GM12865 (cell line): ENCODE measurements at regions not wholly inside any gene's neighbourhood (a gene's known extent, or its start where the extent isn't known, plus 50 kb on each side); places are given as distances from the start of the nearest gene placed in this dataset.
A peak's percentile ranks its signal among the peaks of the same experiment; 100 is the strongest.
"Not testable (repeated sequence)": the region's sequence is repeated elsewhere in the genome, so short reads cannot be mapped to it uniquely, and the experiment has no call there.

Source experiments
- DNase-seq: peaks from one replicate; pipeline ENCODE4 v3.0.0; 2010; ENCODE audit warnings: low read depth
- H3K4me3 ChIP-seq: 2 replicates; pipeline ENCODE4 v1.5.1; 2011; ENCODE audit warnings: mild to moderate bottlenecking, low read depth, low read length, control low read depth
- TF ChIP-seq, protein P1 (sequence below): IDR thresholded peaks from 2 replicates; pipeline ENCODE4 v1.5.1; 2011; ENCODE audit warnings: low read length, control low read depth, low read depth, inconsistent platforms; ENCODE audit not compliant: insufficient read depth; ENCODE audit errors: missing control alignments

DNA sequence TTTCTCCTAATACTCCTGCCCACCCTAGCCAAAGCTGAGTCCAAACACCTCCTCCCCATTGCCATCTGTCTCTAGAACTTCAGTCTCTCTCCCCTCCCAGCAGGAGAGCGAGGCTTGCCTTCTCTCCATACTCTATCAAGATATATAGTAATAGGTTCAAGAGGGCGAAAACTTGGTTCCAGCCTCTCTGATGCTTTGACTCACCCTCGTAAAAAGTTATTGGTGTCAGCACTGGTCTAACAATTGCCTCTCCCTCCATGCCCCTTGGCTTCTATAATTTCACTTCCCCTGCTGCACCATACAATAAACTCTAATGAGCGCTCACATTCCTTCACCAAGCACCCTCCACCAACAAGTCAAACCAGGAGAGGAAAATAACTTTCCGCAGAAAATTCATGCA, 797.3 kb downstream of the BCL11A start:
- TF ChIP-seq, protein P1, sequence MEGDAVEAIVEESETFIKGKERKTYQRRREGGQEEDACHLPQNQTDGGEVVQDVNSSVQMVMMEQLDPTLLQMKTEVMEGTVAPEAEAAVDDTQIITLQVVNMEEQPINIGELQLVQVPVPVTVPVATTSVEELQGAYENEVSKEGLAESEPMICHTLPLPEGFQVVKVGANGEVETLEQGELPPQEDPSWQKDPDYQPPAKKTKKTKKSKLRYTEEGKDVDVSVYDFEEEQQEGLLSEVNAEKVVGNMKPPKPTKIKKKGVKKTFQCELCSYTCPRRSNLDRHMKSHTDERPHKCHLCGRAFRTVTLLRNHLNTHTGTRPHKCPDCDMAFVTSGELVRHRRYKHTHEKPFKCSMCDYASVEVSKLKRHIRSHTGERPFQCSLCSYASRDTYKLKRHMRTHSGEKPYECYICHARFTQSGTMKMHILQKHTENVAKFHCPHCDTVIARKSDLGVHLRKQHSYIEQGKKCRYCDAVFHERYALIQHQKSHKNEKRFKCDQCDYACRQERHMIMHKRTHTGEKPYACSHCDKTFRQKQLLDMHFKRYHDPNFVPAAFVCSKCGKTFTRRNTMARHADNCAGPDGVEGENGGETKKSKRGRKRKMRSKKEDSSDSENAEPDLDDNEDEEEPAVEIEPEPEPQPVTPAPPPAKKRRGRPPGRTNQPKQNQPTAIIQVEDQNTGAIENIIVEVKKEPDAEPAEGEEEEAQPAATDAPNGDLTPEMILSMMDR: no peak
- DNase-seq: no peak
- no peak overlapping the region for H3K4me3 ChIP-seq

DNA sequence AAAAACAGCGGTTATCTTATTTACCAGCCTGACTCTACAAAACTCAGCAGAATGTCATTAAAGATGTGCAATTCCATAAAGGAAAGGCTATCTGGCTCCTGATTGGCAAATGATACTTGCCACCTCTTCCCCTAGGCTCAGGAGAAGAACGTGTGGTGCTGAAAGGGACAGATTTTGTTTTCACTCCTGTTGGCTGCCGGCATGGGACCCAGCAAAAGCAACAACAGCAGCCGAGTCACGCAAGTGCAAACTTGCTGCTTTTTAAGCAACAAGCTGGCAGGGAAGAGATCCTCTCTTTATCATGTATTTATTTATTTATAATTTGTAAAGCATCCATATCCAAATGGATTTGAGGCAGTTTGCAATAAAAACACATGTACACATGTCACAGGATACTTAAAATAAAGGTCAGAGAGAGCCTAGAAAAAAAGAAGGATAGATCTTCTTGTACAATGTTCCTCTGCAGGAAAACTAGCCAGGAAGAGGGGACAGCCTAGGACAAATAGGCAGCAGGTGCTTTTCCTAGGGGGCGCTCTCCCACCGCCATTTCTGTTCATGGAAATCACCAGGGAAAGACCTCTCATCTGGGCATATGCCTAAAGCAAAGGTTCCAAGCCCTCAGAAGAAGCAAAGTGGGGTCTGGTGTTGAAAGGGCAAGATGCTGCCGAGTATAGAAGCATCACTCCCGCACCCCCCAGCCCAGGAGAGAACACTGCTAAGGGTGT, 799.3 kb downstream of the BCL11A start:
- no peak overlapping the region for H3K4me3 ChIP-seq
- TF ChIP-seq, protein P1: peak; percentile 9
- DNase-seq: peak; percentile 5

GRCh38 chr2:59752512-59752911, 800.9 kb downstream of the BCL11A start:
- H3K4me3 ChIP-seq: no peak overlapping the region
- no peak for DNase-seq
- TF ChIP-seq, protein P1: no peak

DNA sequence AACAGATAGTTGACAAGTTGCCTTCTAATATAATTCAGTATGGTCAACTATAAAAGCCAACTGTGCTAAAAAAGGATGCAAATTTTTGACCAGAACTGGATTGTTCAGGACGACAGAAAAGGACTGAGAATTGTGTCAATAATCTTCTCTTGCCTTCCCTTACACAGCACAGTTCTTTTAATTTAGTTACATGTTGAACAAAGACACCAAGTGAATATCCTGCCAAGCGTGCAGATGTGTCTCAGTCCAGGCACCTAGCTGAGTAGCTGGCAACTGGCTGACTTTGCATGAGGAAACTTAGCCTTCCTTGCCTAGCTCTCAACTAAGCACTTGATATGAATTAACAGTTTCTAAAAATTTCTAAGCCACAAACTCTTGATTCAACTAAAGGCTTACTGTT, 801.4 kb downstream of the BCL11A start:
- DNase-seq: no peak
- TF ChIP-seq, protein P1: no peak
- H3K4me3 ChIP-seq: no peak overlapping the region

GRCh38 chr2:59751214-59751613, 802.2 kb downstream of the BCL11A start:
- H3K4me3 ChIP-seq, DNase-seq: not testable (repeated sequence)

DNA sequence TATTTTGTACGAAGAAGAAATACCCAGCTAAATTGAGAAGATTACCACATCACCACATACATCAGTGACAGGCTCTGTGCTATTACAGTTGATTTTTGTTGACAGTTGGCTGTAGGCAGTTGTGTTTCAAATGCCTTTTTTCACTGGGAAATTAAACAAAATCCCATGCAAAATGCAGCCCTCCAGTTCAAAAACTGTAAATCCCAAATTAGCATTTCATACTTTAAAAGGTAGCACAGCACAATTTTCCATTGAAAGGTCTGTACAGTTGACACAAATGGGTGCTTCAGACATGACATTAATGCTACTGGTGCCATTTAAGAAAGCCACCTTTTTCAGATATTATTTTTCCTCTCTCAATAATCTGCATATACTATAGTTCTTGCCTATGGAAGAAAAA, 807.2 kb downstream of the BCL11A start:
- no peak for DNase-seq
- TF ChIP-seq, protein P1: no peak
- no peak overlapping the region for H3K4me3 ChIP-seq

DNA sequence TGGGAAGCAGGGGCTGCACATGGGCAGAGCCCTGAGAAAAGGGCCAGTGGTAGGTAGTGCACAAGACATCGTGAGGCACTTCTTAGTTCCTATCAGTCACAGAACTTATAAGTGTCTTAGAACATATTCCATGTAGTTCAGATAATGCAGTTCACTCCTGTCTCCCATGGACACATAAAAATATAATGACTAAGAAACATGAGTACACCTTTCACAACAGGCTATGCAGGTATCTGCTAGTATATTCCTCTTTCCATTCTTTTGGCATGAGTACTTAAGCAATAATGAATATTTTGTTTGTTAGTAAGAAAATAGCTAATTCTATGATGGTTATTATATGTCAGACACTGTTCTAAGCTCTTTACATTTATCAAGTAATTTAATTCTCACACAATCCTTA, 808.4 kb downstream of the BCL11A start:
- DNase-seq: no peak
- H3K4me3 ChIP-seq: no peak overlapping the region
- TF ChIP-seq, protein P1: no peak
